ENCODE measurements at regions not wholly inside any gene's neighbourhood (a gene's known extent, or its start where the extent isn't known, plus 50 kb on each side); places are given as distances from the start of the nearest gene placed in this dataset.

DNA sequence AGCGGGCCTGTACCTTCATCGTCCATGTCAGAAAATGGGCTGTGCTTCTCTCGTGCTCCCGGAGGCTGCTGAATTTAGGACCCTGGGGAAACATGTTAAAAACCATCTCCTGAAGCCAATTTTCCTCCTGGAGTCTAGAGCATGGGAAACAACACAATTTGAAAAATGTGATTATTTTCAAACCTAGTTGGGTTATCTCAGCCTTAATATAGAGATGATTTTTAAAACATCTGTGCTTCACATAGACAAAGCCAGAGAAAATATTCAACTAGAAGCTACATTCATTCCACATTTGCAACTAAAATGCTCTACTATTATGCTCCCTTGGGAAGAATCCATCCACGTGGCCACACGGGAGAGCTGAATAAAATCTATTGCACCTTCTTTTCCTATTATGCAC lies 225.9 kb upstream of the TMEM72 start:
- H3K27ac Mint-ChIP-seq (ENCODE audit: unreplicated experiment), result no peak overlapping the region
- CTCF ChIA-PET, result no interaction called here
- no peak overlapping the region for H3K4me3 Mint-ChIP-seq (ENCODE audit: low read depth, unreplicated experiment)
- no peaks in the 10 kb centered on the region for H3K4me1 Mint-ChIP-seq (ENCODE audit: low read depth, unreplicated experiment)
- no TSS peak for BruUV-seq (replicated peaks)
- H3K27me3 Mint-ChIP-seq (ENCODE audit: unreplicated experiment), result peaks cover 15% of the 10 kb centered on the region
- DNase-seq, result no peak
- H3K36me3 Mint-ChIP-seq (ENCODE audit: insufficient read depth, unreplicated experiment), result no peaks in the 10 kb centered on the region
- TF ChIP-seq, protein P1, sequence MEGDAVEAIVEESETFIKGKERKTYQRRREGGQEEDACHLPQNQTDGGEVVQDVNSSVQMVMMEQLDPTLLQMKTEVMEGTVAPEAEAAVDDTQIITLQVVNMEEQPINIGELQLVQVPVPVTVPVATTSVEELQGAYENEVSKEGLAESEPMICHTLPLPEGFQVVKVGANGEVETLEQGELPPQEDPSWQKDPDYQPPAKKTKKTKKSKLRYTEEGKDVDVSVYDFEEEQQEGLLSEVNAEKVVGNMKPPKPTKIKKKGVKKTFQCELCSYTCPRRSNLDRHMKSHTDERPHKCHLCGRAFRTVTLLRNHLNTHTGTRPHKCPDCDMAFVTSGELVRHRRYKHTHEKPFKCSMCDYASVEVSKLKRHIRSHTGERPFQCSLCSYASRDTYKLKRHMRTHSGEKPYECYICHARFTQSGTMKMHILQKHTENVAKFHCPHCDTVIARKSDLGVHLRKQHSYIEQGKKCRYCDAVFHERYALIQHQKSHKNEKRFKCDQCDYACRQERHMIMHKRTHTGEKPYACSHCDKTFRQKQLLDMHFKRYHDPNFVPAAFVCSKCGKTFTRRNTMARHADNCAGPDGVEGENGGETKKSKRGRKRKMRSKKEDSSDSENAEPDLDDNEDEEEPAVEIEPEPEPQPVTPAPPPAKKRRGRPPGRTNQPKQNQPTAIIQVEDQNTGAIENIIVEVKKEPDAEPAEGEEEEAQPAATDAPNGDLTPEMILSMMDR (IDR thresholded peaks at IDR 0.05; ENCODE audit: unreplicated experiment), result no peak
- intact Hi-C loops (cut with micrococcal nuclease; ENCODE audit: unreplicated experiment), result no loop called here
- no peaks in the 10 kb centered on the region for H3K9me3 Mint-ChIP-seq (ENCODE audit: low read depth, unreplicated experiment)

DNA sequence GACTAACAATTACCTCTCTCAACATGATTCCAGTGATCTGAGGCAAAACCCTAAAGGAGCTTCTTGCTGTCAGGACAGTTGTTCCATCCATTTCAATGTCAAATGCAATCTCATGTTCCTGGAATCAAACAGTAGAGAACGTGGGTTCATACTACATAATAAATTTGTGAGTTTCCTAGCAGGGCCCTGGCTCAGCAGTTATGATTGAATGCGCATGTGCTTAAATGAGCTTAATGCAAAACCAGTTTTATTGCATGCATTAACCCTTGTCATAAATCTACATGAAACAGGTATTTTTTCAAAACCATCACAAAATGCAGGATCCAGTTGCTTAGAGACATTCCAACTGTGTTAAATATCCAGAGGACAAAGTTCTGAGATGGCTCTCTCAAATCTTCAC lies 225.4 kb upstream of the TMEM72 start:
- no peak for DNase-seq
- CTCF ChIA-PET, result interaction anchor here (0.8 kb wide), 1 partner anchor 11 kb away, joined by 3 read pairs; no protein-coding TSS in a partner anchor
- no TSS peak for BruUV-seq (replicated peaks)
- Mint-ChIP-seq H3K9me3 (ENCODE audit: low read depth, unreplicated experiment) (no peaks in the 10 kb centered on the region), H3K27me3 (ENCODE audit: unreplicated experiment) (peaks cover 10% of the 10 kb centered on the region), H3K4me3 (ENCODE audit: low read depth, unreplicated experiment) (no peak overlapping the region), H3K36me3 (ENCODE audit: insufficient read depth, unreplicated experiment) (no peaks in the 10 kb centered on the region), H3K4me1 (ENCODE audit: low read depth, unreplicated experiment) (no peaks in the 10 kb centered on the region), H3K27ac (ENCODE audit: unreplicated experiment) (no peak overlapping the region)
- TF ChIP-seq, protein P1 (IDR thresholded peaks at IDR 0.05; ENCODE audit: unreplicated experiment), result no peak
- intact Hi-C loops (cut with micrococcal nuclease; ENCODE audit: unreplicated experiment), result no loop called here

DNA sequence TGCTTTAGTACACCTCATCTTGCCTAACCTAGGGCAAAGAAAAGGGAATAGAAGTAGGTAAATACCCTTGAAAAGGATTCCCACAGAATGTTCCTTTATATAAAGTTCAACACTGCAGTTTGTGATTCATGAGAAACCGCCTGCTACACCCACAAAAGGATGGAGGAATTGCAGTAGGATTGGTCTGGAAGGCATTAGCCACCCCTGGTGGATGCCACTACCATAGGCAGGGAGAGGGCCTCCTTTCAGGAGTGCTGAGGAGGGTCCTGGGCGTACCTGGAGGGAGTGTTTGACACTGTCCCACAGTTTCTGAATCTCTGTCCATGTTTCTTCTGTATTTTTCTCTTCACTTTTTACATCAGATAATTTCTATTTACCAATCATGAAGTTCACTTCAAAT lies 221.8 kb upstream of the TMEM72 start:
- CTCF ChIA-PET, result no interaction called here
- intact Hi-C loops (cut with micrococcal nuclease; ENCODE audit: unreplicated experiment), result no loop called here
- no peak overlapping the region for H3K27ac Mint-ChIP-seq (ENCODE audit: unreplicated experiment)

DNA sequence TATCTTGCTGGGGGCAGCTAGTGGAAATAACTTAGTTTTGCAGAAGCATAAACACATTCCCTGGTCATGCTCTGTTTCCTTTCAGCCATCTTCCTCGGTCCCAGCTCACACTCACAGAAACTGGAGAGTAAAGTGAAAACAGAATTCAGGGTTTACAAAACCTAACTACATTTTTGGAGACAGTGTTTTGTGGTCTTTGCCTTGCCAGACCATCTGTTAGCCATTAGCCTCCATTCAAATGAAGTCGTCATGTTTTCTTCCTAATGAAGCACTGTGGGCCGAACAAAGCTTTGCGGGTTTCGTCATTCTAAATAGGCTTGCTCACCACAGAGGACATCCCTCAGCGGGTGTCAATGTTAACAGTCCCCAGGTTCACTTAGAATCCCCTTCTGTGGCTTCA lies 214.6 kb upstream of the TMEM72 start:
- BruUV-seq (replicated peaks), result no TSS peak
- intact Hi-C loops (cut with micrococcal nuclease; ENCODE audit: unreplicated experiment), result no loop called here
- CTCF ChIA-PET, result interaction anchor here (1.2 kb wide), 1 partner anchor 10 kb away, joined by 3 read pairs; no protein-coding TSS in a partner anchor
- no peak overlapping the region for H3K27ac Mint-ChIP-seq (ENCODE audit: unreplicated experiment)
- H3K4me3 Mint-ChIP-seq (ENCODE audit: low read depth, unreplicated experiment), result no peak overlapping the region
- no peak for DNase-seq
- H3K9me3 Mint-ChIP-seq (ENCODE audit: low read depth, unreplicated experiment), result peaks cover 3% of the 10 kb centered on the region
- peaks cover 20% of the 10 kb centered on the region for H3K27me3 Mint-ChIP-seq (ENCODE audit: unreplicated experiment)
- H3K36me3 Mint-ChIP-seq (ENCODE audit: insufficient read depth, unreplicated experiment), result no peaks in the 10 kb centered on the region
- no peaks in the 10 kb centered on the region for H3K4me1 Mint-ChIP-seq (ENCODE audit: low read depth, unreplicated experiment)
- TF ChIP-seq, protein P1 (IDR thresholded peaks at IDR 0.05; ENCODE audit: unreplicated experiment), result no peak

More for the DNA sequence above, 221.8 kb upstream of the TMEM72 start:
- H3K27me3 Mint-ChIP-seq (ENCODE audit: unreplicated experiment), result no peaks in the 10 kb centered on the region
- no peaks in the 10 kb centered on the region for H3K36me3 Mint-ChIP-seq (ENCODE audit: insufficient read depth, unreplicated experiment)
- no peak for DNase-seq
- BruUV-seq (replicated peaks), result no TSS peak
- no peak overlapping the region for H3K4me3 Mint-ChIP-seq (ENCODE audit: low read depth, unreplicated experiment)
- H3K9me3 Mint-ChIP-seq (ENCODE audit: low read depth, unreplicated experiment), result no peaks in the 10 kb centered on the region
- H3K4me1 Mint-ChIP-seq (ENCODE audit: low read depth, unreplicated experiment), result no peaks in the 10 kb centered on the region
- TF ChIP-seq, protein P1 (IDR thresholded peaks at IDR 0.05; ENCODE audit: unreplicated experiment), result no peak

All from Calu3 (cell line).